ELF-1 (cell line): ENCODE measurements at regions not wholly inside any gene's neighbourhood (a gene's known extent, or its start where the extent isn't known, plus 50 kb on each side); places are given as distances from the start of the nearest gene placed in this dataset.

ENCODE experiments used
- DNase-seq: peaks from one replicate; pipeline ENCODE4 v3.0.0-alpha.2; 2016; ENCODE audit warnings: low read depth, low spot score

DNA sequence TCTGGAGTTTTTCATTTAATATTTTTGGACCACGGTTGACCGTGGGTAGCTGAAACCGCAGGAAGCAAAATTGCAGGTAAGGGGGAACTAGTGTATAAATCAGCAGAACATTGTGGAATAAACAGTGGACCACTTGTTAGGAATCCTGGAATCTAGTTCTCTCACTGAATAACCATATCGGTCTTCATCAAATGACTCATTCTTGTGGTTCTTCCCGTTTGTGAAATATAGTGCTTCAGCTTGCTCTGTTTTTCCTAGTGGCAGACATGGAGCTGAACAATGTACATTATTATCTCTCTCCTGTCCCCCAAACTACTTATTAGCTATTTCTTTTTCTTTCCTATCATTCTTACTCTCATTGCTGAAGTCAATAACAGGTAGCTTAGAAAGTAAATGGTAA, 61.9 kb downstream of the HSPA13 start:
- DNase-seq: no peak

DNA sequence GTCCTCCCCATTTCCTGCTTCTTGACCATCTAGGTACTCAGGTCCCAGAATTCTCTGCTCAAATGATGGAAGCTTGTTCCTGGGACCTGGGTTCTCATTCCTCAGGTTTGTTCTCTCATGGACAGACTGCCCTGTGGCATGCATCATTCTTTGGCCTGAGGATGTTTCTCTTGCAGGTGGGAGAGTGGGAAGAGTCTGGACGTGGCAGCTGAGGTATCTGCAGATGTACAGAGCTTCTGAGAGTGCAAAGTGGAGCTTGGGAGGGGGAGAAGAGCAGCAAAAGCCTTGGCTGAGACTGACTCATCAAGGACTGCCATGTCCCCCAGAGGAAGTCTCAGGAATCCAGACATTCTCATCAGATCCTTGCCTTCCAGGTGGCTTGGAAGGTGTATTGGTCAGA, 63.1 kb downstream of the HSPA13 start:
- DNase-seq: no peak

DNA sequence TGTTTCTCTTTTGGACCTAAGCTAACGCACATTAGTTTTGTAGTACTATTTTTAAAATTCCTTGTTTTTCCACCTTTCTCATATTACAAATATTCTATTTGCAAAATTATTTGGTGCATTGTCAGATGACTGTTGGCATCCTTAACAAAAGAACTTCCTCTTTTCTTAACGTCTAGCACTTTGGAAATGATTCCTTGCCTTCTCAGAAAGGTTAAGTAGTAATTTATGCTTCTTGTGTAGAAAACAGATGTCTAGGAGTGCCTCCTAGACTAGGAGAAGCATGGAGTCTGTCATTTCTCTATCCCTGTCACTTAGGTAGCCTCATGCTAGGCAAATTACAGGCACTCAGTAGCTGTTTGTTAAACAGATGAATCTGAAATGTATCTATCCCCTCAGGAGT, 64.4 kb downstream of the HSPA13 start:
- no peak for DNase-seq

DNA sequence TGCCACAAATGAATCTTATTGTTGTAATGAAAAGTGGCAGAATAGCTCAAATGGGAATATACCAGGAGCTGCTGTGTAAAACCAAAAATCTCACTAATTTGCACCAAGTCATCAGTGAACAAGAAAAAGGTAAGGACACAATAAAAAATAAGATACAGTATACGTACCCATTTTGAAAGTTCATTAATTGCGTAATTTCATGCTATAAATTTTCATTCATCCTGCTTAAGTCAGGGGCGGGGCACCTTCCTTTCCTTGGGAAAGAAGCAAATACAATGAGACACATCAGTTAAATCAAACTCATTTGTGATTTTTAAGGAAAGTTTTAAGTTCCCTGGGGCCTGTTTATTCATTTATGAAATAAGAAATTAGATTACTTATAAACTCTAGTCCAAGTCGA, 65.4 kb downstream of the HSPA13 start:
- DNase-seq: no peak

DNA sequence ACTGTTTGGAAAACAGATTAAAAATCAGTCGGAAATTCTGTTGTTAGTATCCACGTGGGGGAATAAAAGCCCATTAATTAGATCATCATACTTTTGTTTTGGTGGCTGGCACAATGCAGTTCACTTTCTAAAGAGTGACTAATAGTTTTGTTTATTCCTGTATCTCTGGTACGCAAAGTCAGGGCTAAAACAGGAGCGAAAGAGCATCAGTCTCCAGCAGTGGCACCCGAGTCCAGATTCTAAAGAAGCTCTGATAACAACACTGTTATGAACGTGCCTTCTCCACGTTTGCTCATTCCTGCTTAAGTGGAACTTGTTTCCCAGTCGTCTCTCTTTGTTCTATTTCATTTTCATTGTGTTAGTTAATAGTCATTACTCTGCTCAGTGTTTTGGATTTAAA, 69.6 kb downstream of the HSPA13 start:
- no peak for DNase-seq

DNA sequence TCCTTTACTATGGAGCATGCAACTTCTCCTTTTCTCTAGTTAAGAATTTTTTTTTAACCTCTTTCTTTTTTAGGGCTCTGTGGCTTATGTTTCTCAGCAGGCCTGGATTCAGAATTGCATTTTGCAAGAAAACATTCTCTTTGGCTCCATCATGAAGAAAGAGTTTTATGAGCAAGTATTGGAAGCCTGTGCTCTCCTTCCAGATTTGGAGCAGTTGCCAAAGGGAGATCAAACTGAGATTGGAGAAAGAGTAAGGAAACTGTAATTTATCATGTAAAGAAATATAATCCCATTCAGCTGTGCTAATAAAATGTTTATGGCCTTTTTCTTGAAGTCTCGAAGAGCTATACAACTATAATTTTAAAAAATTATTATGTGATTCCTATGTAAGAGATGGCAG, 70.1 kb downstream of the HSPA13 start:
- DNase-seq: no peak

- no peak for DNase-seq
Observed at GRCh38 chr21:14308234-14308633, 74.7 kb downstream of the HSPA13 start.

- no peak for DNase-seq
Observed at GRCh38 chr21:14306126-14306907, 76.6 kb downstream of the HSPA13 start.

- no peak for DNase-seq
Observed at GRCh38 chr21:14303731-14304488, 79.0 kb downstream of the HSPA13 start.

GRCh38 chr21:14300074-14300473, 82.9 kb downstream of the HSPA13 start:
- no peak for DNase-seq

- no peak for DNase-seq
Observed at GRCh38 chr21:14290576-14290975, 74.6 kb downstream of the RBM11 start.

- DNase-seq: no peak
Observed at GRCh38 chr21:14288922-14289321, 73.0 kb downstream of the RBM11 start.

DNA sequence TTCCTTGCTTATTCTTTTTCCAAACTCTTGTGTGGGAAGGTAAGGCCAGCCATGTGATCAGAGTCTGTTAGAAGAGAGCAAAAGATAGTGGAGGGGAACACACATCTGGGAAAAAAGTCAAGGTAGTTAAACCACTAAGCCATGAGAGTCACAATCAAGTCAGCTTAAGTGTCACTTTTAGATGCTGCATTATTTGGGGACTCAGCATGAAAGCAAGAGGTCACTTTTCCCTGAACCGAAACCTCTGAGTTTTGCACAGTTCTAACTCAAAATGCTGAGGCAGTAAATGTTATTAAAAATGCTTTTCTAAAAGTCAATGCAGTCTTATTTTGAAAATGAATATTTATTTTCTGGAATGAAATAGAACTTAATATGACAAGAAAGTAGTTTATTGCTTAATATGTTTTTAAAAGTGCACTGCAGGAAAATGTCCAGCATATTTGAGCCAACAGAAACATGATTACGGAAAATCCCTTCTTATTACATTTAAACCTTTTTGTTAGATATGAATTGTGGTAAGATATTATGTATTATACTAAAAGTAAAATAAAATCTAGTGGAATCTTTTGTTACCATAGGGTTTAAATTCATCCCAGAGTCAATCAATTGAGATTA, 69.3 kb downstream of the RBM11 start:
- DNase-seq: no peak

DNA sequence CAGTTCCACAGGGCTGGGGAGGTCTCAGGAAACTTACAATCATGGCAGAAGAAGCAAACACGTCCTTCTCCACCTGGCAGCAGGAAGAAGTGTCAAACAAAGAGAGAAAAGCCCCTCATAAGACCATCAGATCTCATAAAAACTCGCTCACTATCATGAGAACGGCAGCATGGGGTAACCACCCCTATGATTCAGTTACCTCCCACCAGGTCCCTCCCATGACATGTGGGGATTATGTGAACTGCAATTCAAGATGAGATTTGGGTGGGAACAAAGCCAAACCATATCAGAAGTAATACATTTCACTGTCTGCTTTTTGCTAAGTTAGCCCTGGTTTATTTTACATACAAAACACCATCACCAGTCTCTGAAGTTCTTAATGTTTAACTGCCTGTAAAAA, 68.5 kb downstream of the RBM11 start:
- DNase-seq: no peak

DNA sequence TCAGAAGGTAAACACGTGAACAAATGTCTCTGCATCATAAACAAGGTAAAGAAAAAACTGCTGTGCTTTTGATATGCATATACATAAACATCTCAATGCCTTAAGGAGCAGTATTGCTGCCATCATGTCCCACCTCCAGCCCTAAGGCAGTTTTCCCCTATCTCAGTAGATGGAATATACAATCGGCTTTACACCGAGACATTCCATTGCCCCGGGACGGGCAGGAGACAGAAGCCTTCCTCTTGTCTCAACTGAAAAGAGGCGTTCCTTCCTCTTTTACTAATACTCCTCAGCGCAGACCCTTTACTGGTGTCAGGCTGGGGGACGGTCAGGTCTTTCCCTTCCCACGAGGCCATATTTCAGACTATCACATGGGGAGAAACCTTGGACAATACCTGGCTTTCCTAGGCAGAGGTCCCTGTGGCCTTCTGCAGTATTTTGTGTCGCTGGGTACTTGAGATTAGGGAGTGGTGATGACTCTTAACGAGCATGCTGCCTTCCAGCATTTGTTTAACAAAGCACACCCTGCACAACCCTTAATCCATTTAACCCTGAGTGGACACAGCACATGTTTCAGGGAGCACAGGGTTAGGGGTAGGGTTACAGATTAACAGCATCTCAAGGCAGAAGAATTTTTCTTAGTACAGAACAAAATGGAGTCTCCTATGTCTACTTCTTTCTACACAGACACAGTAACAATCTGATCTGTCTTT, 65.4 kb downstream of the RBM11 start:
- peak; percentile 88 for DNase-seq
